Stimulated activated CD8-positive, alpha-beta memory T cell treated with anti-CD3 and anti-CD28 coated beads, Interleukin-12 subunit alpha, Interleukin-12 subunit beta, amount 100 ng/mL, for 1 hour (primary cell): ENCODE measurements at regions not wholly inside any gene's neighbourhood (a gene's known extent, or its start where the extent isn't known, plus 50 kb on each side); places are given as distances from the start of the nearest gene placed in this dataset.

Experiments used
- DNase-seq: peaks from one replicate; pipeline ENCODE4 v3.0.0-alpha.2; 2020; ENCODE audit warnings: low read depth

DNA sequence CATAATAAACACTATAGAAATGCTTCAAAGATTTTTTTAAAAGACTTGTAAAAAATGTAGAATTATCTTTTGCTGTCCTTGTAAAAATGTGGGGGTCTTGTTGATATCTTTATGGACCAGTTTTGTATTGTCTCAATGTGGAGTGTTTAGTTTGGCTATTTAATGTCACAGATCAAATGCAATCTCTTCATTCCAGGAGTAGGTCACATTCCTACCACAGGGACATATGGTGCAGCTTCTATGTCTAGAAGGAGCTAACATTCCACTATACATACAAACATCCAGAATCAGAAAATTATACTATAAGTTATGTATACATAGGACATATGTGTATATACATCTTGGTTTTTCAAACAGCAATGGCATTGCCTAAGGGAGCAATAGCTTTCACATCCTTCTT, 345.7 kb downstream of the BMP4 start:
- DNase-seq: no peak

DNA sequence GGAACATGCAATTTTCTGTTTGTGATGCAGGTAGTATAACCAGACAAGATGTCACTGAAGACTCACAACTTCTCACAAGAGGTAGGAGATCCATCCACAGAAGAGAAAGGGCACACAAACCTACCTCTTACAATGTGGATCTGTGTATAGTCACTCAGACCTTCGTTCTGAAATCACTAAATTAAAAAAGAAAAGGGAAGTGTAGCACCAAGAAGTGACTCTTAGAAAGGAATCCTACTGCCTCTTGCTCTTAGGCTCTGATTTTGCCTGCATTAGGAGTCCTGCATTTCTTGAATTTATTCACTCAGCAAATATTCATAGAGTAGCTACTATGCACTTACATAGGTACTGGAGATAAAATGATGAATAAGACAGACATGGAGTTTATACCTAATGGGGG, 347.6 kb downstream of the BMP4 start:
- no peak for DNase-seq

DNA sequence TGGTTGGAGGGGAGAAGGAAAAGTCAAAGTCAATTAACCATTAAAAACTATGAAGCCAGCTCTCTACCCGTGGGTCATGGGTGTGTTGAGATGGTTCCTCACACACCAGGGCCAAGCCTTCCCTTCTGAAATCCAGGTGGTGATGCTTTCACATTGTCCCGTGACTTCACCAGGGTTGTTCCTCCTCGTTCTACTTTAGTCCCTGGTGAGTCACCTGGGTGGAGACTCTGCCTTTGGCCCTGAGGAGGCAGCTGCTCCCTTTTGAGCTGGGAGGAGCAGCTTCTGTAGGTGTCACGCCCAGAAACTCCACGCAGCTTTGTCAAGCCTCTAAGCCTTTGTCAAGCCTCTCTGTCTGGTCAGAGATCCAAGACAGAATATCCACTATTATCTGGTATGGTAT, 348.3 kb downstream of the BMP4 start:
- no peak for DNase-seq

DNA sequence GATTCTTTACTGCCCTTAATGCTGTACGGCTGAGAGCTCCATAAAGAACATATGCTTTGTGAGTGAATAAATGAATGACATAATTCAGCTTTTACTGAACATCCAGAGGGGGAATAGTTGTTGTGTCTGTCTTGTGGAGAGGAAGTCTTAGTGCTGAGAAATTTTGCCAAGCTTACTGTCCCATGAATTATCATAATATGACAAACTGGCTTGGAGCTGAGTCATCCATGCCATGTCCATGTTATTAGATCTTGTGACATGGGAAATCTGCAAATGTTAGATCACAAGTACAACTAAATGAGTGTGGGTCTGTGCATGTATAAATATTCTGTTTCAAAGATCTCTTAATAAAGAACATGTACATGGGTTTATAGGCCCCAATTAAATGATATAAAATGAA, 350.4 kb downstream of the BMP4 start:
- no peak for DNase-seq

DNA sequence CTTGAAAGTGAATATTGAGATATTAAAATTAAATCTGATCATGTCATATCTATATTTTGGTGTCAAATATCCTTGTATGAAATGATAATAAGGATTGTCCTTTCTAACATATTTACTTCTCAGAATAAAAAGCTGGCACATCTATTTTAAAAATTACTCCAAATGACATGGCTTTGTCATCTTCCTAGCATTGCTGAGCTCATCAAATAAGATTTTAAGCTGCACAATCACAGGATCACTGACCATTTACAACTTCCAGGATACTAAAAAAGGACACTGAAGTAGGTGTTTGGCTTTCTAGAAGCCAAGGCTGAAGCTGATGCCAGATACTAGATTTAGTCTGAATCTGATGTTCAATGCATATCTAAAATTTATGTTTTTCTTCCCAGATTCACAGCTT, 351.1 kb downstream of the BMP4 start:
- DNase-seq: no peak

DNA sequence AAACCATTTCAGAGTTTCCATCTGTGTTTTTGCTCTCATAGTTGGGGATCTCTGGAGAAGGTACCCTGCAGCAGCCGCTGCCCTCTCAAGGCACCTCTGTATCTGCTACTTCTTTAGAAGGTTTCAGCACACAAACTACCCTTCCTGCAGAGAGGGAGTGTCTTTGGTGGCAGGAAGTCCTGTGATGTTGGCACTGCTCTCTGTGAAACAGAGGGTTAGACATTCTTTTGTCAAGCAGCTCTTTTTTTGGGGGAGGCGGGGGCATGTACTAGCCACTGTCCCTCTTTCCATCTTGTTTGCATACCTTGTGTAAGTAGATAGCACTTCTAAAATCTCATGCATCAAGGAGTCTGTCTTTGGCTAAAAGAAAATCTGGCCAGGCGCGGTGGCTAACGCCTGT, 352.6 kb downstream of the BMP4 start:
- no peak for DNase-seq

DNA sequence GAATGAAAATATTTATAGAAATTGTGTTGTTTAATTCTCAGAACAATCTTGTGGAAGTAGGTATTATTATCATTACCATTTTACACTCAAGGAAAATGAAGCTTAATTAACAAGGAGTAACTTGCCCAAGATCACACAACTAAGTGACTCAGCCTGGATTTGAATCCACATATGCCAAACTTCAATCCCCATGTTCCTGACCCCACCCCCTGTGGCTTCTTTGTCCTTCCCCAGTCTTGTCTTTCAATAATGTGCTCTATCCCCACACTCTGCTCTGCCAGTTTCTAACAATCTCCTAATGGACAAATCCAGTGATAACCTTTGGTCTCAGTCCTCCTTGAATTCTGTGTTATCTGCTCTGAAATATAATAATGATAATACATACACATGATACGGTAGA, 355.2 kb downstream of the BMP4 start:
- DNase-seq: no peak

DNA sequence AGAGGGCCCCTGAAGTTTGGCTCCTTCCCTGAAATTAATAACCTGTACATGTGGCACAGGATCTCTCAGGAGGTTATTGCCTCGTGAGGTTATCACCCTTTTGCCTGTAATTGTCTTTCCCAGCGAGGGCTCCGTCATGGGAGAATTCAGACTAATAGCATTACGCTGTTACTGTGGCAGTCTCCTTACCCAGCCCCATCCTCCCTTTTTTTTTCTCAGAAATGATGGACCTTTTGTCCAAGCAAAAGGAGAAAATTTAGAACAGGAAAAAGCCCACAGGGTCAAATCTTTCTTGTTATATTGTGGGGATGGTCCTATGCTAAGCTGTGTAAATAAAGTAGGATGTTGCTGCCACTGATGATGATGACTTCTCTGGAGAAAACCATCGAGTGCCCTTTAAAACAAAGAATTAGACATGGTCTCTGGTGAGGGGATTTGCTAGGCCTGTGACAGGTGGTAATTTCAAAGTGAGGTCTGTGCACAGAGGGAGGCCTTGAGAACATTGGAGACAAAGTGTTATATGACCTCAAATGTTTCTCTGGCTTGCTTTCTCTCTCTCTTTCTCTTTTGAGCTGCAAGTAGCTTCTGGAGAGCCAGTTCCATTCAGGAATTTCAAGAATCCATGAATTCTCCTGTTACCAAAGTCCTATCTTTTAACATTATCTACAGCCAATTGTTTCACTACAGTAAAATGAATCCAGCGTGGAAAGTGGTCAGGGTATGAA, 357.2 kb downstream of the BMP4 start:
- DNase-seq: no peak

DNA sequence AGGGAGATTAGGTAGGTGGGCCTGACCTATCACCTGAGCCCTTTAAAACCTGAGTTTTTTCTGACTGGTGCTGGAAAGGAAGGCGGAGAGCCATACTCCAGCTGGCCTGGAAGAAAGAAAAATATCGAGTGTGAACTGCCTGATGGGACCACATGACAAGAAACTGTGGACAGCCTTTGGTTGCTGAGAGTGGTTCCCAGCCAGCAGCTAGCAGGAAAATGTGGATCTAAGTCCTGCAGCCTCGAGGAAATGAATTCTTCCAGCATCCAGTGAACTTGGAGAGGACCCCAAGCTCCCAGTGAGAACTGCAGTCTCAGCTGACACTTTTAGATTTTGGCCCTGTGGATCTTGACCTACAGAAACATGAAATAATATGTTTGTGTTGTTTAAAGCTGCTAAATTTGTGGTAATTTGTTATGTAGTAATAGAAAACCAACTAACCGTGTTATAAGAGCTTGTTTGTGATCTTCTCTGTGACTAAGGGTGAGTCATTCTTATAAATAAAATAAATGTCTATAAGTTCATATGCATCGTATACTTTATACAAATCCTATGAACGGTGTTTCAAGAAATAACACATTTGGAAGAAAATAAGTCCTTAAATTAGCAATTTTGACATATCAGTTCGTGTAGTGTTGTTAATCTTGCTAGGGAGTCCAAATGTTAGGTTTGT, 359.6 kb downstream of the BMP4 start:
- no peak for DNase-seq

DNA sequence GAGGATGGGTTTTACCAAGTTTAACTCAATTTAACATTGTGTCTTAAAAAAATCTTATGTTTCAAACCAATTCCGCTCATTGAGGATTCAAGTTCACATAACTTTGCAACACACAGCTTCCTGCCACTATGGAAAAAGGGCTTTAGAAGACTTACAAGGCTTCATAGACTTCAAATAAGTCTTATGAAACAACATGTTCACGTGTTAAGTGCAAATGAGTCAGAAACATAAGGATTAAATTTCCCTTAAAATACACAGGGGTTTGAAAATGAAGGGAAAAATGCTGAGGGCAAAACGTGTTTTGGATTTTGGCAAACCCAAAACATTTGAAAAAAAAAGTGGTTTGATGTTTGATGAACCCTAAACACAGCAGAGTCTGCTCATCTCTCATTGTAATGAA, 364.8 kb downstream of the BMP4 start:
- DNase-seq: no peak

DNA sequence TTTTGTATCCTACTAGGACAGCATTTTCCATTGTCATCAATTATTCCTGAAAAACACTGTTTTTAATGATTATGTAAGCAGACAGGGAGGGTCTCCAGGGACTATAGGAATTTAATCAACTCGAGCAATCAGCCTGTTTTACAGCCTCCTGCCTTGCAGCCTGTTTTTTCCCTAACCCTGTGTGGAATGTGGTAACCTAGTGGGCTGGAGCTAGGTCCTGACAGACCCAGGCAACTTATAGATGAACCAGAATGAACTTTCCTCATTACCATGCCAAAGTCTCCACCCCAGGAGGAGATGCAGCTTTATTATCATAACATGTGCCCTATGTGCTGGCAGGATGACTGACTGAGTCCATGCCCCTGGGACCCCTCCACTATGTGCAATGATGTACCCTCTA, 375.1 kb downstream of the BMP4 start:
- no peak for DNase-seq

DNA sequence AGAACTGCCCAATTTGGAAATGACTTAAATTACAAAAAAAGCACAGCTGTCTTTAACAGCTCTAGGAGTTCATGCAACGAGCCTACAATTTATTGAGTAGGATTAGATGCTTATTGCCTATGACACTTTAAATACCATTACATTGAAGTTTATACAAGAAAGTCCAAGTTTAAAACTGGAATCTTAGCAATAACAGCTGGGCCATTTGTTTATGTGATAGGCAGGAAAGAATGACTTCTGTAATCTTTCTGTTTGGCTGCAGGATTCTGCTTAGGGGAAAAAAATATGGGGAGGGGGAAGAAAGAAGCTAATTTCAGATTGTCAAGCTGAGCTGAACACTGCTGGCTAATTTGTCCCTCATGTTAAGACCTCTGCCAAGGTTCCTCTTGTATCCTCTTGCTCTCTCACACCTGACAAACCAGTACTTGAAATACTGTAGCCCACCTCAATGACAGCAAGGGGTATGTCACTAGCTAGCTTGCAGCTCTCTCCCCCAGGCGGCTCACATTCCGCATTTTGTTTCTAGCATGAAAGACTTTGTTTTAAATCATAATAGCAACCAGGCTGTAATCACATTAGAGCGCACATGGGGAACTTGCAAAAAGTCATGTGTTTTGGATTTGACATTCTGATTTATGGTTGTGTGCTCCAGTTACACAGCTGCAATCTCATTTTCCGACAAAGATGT, 384.8 kb downstream of the BMP4 start:
- no peak for DNase-seq

DNA sequence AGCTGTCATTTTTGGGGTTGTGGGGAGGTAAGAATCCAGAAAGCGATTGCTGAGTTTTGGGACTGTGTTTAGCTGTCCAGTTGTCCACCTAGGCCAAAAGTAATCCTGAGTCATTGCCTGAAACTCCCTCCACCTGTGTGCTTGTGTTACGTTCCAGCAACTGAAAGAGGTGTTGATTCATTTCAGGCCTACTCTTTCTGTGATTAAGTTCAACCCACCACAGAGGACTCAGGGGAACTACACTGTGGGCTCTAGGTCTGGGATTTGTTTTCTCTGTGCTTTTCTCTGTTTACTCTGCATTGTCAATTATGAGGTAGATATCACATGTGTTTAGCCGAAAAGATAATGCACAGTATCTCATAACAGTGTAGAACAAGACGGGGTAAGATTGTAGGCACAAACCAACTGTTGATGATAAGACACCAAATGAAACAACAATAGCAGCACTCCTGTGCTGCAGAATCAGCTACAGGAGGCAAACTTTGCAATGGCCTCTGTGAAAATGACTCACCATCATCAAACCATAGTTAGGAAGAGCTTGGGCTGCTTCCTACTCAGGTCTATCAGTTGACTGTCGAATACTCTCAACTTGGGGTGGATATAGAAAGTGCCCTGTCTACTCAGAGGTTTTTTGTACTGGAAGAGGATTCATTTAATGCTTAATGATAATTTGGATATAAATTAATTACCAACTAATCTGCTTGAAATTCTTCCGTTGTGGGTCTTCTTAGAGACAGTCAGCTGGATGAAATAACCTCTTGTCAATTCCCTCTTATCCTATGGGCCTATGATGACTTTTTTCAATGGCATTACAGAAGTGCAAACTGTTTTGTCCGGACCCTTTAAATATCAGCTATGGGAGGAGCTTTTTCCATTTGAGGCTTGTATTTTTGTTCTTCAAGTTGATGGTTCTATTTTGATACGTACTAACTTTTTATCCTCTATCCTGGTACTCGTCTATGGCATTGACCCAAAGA, 385.9 kb downstream of the BMP4 start:
- DNase-seq: no peak

DNA sequence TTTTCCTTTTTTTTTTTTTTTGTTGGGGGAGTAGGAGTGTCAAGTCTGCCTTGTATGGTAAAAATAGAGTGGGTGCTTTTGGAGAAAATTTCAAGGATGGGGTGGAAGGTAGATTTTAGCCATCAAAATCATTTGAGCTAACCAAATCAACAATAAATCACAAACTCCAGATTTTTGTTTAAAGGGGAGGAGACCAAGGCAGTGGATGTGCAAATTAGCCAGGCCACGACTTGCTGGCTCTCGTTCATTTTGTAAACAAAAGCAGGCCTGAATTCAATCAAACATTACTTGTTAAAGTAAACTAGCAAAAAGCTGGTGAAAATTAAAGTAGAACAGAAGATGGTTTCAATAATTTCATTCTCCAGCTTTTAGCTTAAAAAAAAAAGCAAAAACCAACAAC, 387.2 kb downstream of the BMP4 start:
- no peak for DNase-seq

DNA sequence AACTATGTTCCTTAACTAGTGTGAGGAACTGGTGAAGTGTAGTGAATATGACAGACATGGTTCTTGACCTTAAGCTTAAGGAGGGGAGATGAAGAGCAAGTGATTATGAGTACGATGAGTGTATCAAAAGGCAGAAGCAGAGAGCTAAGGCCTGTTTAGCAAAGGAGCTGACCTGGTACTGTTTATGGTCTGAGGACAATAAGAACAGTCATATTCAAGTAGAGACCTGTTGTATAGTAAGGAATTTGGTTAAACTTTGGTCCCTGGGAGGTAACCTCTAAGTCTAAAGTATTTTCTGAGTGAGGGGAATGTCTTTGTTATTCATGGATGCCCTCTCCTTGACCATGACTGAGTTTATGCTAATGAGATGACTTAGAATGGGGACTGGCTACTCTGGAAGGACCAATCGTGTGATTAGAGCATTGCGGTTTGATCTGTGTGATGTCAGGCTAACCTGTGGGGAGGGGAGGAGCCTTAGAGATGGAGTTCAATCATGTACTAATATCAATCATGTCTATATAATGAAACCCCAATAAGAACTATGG, 389.3 kb downstream of the BMP4 start:
- DNase-seq: no peak

DNA sequence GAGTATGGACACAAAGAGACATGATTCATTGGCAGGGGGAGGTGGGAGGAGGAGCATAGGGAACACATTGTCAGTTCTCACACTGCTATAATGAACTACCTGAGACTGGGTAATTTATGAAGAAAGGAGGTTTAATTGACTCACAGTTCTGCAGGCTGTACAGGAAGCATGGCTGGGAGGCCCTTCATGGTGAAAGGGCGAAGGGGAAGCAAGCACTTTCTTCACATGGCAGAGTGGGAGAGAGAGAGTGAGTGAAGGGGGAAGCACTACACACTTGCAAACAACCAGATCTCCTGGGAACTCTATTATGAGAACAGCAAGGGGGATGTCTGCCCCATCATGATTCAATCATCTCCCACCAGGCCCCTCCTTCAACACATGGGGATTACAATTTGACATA, 391.8 kb downstream of the BMP4 start:
- DNase-seq: no peak

DNA sequence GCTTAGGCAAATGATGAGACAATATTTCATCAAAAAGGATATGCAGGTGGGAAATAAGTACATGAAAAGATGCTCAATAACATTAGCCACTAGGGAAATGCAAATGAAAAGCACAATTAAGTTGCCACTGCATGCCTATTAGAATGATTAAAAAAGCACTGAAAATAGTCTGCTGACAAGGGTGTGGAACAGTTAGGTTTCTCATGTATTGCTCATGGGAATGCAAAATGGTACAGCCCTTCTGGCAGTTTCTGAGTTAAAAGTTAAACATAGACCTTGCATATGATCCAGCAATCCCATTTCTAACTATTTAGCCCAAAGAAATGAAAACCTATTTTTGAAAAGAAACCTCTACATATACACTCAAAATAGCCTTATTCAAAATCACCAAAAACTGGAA, 393.0 kb downstream of the BMP4 start:
- no peak for DNase-seq

DNA sequence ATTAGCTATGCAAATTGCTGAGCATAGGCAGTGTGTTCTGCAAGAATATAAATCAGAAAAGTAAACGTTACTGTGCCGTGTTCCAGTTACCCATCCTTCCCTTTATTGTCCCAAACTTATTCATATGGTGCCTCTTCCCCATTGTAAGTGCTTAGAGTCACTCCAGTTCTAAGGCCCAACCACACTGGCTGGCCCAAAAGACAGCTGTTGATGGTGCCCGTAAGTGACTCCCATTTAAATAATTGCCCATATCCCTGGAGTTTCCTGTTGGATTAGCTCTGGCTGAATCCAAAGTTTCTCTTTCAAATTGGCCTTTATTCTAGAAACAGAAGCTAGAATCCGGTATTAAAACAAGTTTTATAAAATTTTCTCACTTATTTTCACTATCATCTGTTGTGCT, 400.1 kb upstream of the DDHD1 start:
- no peak for DNase-seq

DNA sequence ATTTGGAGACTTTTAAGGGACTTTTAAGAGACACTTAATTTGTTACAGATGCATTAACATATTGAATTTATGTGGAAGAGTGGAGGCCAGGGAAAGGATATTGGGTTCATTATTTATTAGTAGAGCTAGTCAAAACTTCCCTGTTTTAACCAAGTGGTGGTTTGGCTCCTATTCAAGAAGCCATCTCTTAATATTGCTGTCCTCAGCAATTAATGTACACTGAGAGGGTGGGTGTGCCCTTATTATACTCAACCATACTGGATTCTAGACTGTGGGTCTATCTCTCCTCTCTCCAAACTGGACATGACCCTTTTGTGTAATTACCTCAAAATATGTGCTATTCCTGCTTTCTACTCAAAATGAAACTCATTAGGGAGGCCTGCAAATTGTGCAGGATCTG, 398.7 kb upstream of the DDHD1 start:
- no peak for DNase-seq

DNA sequence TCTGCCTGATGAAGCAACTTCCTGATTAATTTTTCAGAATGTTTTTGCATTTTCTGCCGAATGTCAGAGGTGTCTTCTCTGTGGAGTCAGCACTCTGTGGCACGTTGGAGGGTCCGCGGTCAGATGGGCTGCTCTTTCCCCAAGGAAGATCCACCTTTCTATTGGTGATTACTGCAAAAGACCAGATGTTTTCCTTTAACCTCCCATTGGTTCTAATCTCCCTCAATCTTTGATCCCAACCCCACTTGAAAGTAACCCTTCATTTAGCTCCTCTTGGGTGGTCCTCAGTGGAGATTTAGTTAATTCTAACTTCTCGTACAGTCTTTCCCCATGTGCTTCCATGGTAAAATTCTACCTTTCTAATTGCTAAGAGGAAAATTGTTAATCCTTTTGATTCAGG, 397.7 kb upstream of the DDHD1 start:
- DNase-seq: no peak

DNA sequence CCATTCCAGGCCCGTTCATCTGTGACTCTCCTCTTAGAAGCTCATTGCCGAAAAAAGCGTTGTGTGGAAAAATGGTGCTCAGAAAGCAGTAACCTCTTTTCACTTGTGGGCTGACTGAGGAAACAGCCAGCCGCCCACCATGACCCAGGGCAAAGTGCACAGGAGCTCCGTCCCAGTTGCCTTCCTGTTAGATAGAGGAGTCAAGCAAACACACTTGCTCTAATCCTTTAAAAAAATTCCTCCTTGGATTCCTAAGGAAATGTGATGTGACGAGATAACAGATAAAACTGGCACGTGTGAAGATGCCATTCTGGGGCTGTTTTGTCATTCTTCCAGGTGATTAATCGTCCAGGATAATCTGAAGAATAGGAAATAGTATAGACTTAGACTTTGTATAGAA, 396.8 kb upstream of the DDHD1 start:
- no peak for DNase-seq

DNA sequence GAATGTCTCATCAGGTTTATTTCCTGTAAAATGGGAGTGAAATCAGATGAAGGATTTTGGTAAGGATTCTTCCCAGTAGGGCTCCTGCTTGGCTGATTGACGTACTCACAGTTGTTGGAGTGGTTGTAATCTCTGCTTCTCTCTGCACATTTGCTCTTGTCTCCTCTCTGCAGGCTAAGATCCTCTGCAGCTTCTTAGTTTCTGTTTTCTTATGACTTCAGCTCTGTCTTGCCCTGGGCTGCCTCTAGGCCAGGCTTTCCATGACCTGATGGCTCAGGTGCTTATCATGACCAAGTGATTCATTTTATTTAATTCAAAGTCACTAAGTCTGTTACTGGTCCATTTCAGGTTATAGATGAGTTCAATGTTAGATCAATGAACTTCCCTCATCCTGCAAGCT, 394.5 kb upstream of the DDHD1 start:
- DNase-seq: no peak
